ENCODE measurements at regions not wholly inside any gene's neighbourhood (a gene's known extent, or its start where the extent isn't known, plus 50 kb on each side); places are given as distances from the start of the nearest gene placed in this dataset.

GRCh38 chr4:32455231-32455630 is 1735.1 kb downstream of the PCDH7 start:
- H4K8ac ChIP-seq (ENCODE audit: extremely low read depth, insufficient read depth, low read length): no peak overlapping the region
- no peaks in the 10 kb centered on the region for H3K4me1 ChIP-seq (replicated peaks in 1 of 4; ENCODE audit: control insufficient read depth in 3 of 4, insufficient read depth in 4 of 4, low read length in 3 of 4)
- H2BK12ac ChIP-seq (ENCODE audit: low read depth, low read length): no peak overlapping the region
- H2AFZ ChIP-seq (ENCODE audit: low read length): no peak overlapping the region
- CTCF ChIA-PET (ENCODE audit: partially characterized antibody): no interaction called here
- H3K9me3 ChIP-seq (ENCODE audit: insufficient read depth in 2 of 2, low read depth in 1 of 2, low read length in 1 of 2): no peaks in the 10 kb centered on the region
- H3K23ac ChIP-seq (ENCODE audit: insufficient read length): no peak overlapping the region
- H3K23me2 ChIP-seq (ENCODE audit: low read depth, low read length): no peaks in the 10 kb centered on the region
- H2BK20ac ChIP-seq (ENCODE audit: low read length): no peak overlapping the region
- FAIRE-seq: no peak
- no peak overlapping the region for H3K56ac ChIP-seq (replicated peaks; ENCODE audit: insufficient read length, low read depth, low read length)
- 89% methylated on average over 2 of the region's 2 CpGs; no CpG with 5 or more reads in 1 of the 2 experiments for WGBS, 2 experiments (ENCODE audit: extremely low coverage in 1 of 2, insufficient coverage in 1 of 2, insufficient read length in 1 of 2, insufficient replicate concordance in 2 of 2, low coverage in 1 of 2, low lambda C conversion rate in 2 of 2, missing lambda C conversion rate in 1 of 2)
- no peak overlapping the region for H2BK15ac ChIP-seq (ENCODE audit: low read length)
- no peaks in the 10 kb centered on the region for H3K79me2 ChIP-seq (ENCODE audit: control insufficient read depth in 1 of 2, insufficient read depth in 2 of 2, low read length in 2 of 2)
- POLR2A ChIA-PET (ENCODE audit: partially characterized antibody): no interaction called here
- no peak overlapping the region for H4K5ac ChIP-seq (ENCODE audit: insufficient read length, low read depth, low read length)
- no peak overlapping the region for H2BK5ac ChIP-seq (ENCODE audit: low read depth, low read length)
- H3K18ac ChIP-seq (ENCODE audit: extremely low read depth, low read length): no peak overlapping the region
- H3K4me3 ChIP-seq (ENCODE audit: extremely low read depth in 1 of 4, insufficient read depth in 2 of 4, low read depth in 3 of 4, low read length in 4 of 4): no peak overlapping the region
- no peaks in the 10 kb centered on the region for H4K20me1 ChIP-seq (replicated peaks in 1 of 2; ENCODE audit: control insufficient read depth in 1 of 2, insufficient read depth in 2 of 2, low read length in 2 of 2)
- no peak overlapping the region for H3K4ac ChIP-seq (replicated peaks; ENCODE audit: insufficient read length, low read depth, low read length)
- H3K14ac ChIP-seq (ENCODE audit: insufficient read length): no peak overlapping the region
- no peaks in the 10 kb centered on the region for H3K27me3 ChIP-seq (replicated peaks in 1 of 4; ENCODE audit: control insufficient read depth in 3 of 4, extremely low read depth in 1 of 4, insufficient read depth in 3 of 4, low read length in 3 of 4)
- H3K36me3 ChIP-seq (ENCODE audit: control insufficient read depth in 2 of 4, insufficient read depth in 4 of 4, low read length in 3 of 4): no peaks in the 10 kb centered on the region
- DNase-seq (ENCODE audit: low read depth in 1 of 2, low spot score in 2 of 2): no peak
- no peak overlapping the region for H2AK5ac ChIP-seq (ENCODE audit: low read depth, low read length)
- H3K79me1 ChIP-seq (ENCODE audit: low read depth, low read length): no peaks in the 10 kb centered on the region
- no peak overlapping the region for H2BK120ac ChIP-seq (replicated peaks; ENCODE audit: low read depth, low read length)
- no peak overlapping the region for H3K9ac ChIP-seq (replicated peaks in 1 of 4; ENCODE audit: extremely low read depth in 1 of 4, low read depth in 3 of 4, low read length in 3 of 4)
- H3K27ac ChIP-seq (ENCODE audit: low read depth, low read length): no peak overlapping the region
- no peak overlapping the region for H4K91ac ChIP-seq (replicated peaks; ENCODE audit: insufficient read length, low read length)
- no peak overlapping the region for H3K4me2 ChIP-seq (ENCODE audit: insufficient read depth in 1 of 2, low read depth in 2 of 2, low read length in 2 of 2)
- TF ChIP-seq EP300 (IDR thresholded peaks at IDR 0.05; ENCODE audit: borderline replicate concordance in 1 of 2, low read depth in 2 of 2, low read length in 2 of 2) (no peak), MAFK (IDR thresholded peaks at IDR 0.05; ENCODE audit: low read depth, low read length) (no peak), POLR2AphosphoS5 (IDR thresholded peaks at IDR 0.05; ENCODE audit: low read depth, low read length) (no peak), RXRA (IDR thresholded peaks at IDR 0.05; ENCODE audit: insufficient read depth, low read depth, low read length) (no peak), SIX5 (IDR thresholded peaks at IDR 0.05; ENCODE audit: low read depth, low read length) (no peak), TAF1 (IDR thresholded peaks at IDR 0.05; ENCODE audit: low read depth, low read length) (no peak), MAX (IDR thresholded peaks at IDR 0.05) (no peak), SUZ12 (IDR thresholded peaks at IDR 0.05; ENCODE audit: low read length) (no peak), CBX5 (IDR thresholded peaks at IDR 0.05; ENCODE audit: low read depth, low read length) (no peak), SP4 (IDR thresholded peaks at IDR 0.05; ENCODE audit: low read length) (no peak), ASH2L (IDR thresholded peaks at IDR 0.05; ENCODE audit: low read length) (no peak), TCF12 (IDR thresholded peaks at IDR 0.05; ENCODE audit: low read depth, low read length) (no peak), SIN3A (conservative IDR thresholded peaks at IDR 0.05 in 1 of 2, IDR thresholded peaks at IDR 0.05 in 1 of 2; ENCODE audit: low read depth in 1 of 2, low read length in 2 of 2) (no peak), RBBP5 (IDR thresholded peaks at IDR 0.05; ENCODE audit: borderline replicate concordance, low read depth, low read length) (no peak)
